GM19099 (cell line): ENCODE measurements at regions not wholly inside any gene's neighbourhood (a gene's known extent, or its start where the extent isn't known, plus 50 kb on each side); places are given as distances from the start of the nearest gene placed in this dataset.

Source experiments
- POLR2A ChIP-seq: IDR thresholded peaks from 3 replicates; pipeline ENCODE4 v1.6.1; 2011; ENCODE audit warnings: low read depth; ENCODE audit not compliant: insufficient read length; ENCODE audit errors: extremely low read depth

GRCh38 chr2:118554616-118555015 lies 292.8 kb downstream of the EN1 start:
- TF ChIP-seq POLR2A, result no peak

DNA sequence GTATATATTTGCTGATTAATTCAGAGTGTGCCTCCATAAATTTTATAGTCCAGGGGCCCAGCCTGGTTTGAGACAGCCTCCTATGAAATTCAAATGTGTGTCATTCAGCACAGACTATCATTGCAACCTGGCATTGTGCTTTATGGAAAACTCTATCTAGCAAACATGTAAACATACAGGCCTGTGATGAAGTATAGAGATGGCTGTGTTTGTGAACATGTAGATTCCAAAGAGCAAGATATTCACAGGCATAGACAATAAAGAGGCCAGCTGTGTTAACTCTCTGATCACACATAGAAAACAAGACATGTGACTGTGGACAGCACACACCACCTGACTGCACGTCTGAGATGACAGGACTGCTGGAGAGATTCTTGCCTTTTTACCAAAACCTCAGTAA lies 297.9 kb downstream of the EN1 start:
- no peak for TF ChIP-seq POLR2A

GRCh38 chr2:118548880-118549488 lies 298.5 kb downstream of the EN1 start:
- no peak for TF ChIP-seq POLR2A

DNA sequence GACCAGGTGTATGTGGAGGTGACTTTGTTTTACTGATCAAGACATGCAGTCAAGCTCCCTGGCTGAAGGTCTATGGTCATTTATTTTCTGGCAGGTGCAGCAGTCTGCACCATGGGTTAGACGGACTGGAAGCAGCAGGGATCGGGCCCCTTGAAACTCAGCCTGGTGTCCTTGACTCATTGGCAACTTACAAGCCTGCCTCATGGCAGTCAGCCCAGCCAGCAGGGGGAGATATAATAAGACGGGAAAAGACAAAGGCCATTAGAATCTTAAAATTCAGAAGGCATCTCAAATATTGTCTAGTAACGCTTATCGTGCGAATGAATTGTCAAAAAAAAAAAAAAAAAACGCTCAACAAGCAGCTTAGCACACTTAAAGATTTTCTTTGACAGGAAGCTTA lies 308.2 kb downstream of the EN1 start:
- no peak for TF ChIP-seq POLR2A

- no peak for TF ChIP-seq POLR2A
Measured at GRCh38 chr2:118536306-118536705, 311.1 kb downstream of the EN1 start.

- no peak for TF ChIP-seq POLR2A
Measured at GRCh38 chr2:118535818-118536212, 311.6 kb downstream of the EN1 start.

- TF ChIP-seq POLR2A, result no peak
Measured at GRCh38 chr2:118535171-118535817, 312.2 kb downstream of the EN1 start.

DNA sequence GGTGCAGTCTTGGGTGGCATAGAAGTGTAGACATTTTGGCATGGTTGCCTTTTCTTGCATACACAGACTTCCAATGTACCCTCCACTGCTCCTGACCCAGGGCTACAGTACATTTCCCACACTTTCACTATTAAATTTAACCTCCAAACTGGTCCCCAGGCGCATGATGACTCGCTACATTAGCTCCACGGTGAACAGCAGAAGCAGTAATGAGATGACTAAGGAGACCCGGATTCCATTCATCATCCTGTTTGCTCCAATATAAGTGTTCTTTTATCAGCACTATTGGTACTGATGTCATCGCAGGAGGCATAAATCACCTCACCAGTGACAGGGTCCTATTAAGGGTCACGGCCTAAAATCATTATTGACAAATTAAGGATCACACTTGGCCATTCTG lies 316.5 kb downstream of the EN1 start:
- TF ChIP-seq POLR2A, result no peak

GRCh38 chr2:118529908-118530599 lies 317.4 kb downstream of the EN1 start:
- TF ChIP-seq POLR2A, result no peak

- no peak for TF ChIP-seq POLR2A
Measured at GRCh38 chr2:118527571-118527970, 319.9 kb downstream of the EN1 start.

- TF ChIP-seq POLR2A, result no peak
Measured at GRCh38 chr2:118525346-118525745, 322.1 kb downstream of the EN1 start.

GRCh38 chr2:118524911-118525310 lies 322.5 kb downstream of the EN1 start:
- no peak for TF ChIP-seq POLR2A

GRCh38 chr2:118523761-118524160 lies 323.7 kb downstream of the EN1 start:
- TF ChIP-seq POLR2A, result no peak

- no peak for TF ChIP-seq POLR2A
Measured at GRCh38 chr2:118521960-118522359, 325.5 kb downstream of the EN1 start.

DNA sequence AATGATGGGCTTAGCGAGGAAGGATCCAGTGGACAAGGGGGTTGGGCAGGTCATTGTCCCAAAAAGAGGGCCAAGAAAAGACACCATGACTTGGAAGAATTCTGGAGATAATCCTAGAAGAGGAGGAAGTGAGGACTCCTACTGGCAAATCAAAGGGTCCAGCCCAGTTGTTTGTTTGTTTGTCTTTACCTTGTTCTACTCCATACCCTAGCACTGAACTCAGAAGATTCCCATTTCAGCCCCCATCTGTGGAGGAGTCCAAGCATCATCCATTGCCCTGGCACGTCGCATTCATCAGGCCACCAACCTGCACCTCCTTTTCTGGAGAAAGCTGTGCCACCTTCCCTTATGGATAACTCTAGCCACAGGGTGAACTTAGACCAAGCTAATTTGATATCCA lies 326.2 kb downstream of the EN1 start:
- TF ChIP-seq POLR2A, result no peak

- TF ChIP-seq POLR2A, result no peak
Measured at GRCh38 chr2:118520246-118520645, 327.2 kb downstream of the EN1 start.
